KBM-7 (cell line): ENCODE measurements at regions not wholly inside any gene's neighbourhood (a gene's known extent, or its start where the extent isn't known, plus 50 kb on each side); places are given as distances from the start of the nearest gene placed in this dataset.

Source experiments
- DNase-seq: peaks from one replicate; pipeline ENCODE4 v3.0.0-alpha.2; 2015
- in situ Hi-C: fragments of 300-500 bp; cut with MboI; formaldehyde crosslinking; loops from 2 replicates; pipeline ENCODE4 v1.14.3; 2020; ENCODE audit warnings: low sequenced_read_pairs, low pct_unique_long_range_greater_than_20kb, mixed read lengths

- in situ Hi-C loops: no loop called here
- DNase-seq: no peak
Observed at GRCh38 chr1:4101459-4102161, 201.5 kb upstream of the C1orf174 start.

DNA sequence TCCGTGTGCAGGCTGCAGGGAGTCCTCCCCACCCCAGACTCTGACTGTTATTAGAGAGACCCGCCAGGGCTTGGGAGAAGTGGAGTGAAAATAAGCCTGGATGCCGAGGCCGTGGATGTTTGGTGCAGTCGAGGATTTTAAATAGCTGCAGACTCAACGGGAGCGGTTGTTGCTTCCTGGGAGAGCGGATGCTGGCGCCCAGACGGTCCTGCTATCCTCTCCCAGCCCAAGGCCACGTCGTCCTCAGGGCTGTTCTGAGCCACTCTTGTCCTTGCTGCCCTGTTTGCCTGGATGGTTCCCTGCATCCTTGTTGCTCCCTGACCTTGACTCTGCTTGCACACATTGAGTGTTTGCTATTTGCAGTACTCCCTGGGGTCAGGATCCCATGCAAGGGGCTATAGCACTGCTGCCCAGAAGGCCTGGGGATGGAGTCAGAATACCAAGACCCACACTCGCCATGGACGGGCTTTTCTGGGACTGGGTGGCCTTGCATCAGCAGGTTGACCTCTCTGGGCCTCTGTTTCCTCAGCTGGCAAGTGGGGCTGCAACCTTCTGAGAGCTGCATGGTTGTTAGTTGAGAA lies 205.3 kb upstream of the C1orf174 start:
- in situ Hi-C loops: no loop called here
- DNase-seq: no peak

- DNase-seq: no peak
Observed at GRCh38 chr1:4106731-4107130, 206.7 kb upstream of the C1orf174 start.

GRCh38 chr1:4107291-4107690 lies 207.2 kb upstream of the C1orf174 start:
- no peak for DNase-seq
- in situ Hi-C loops: no loop called here

More at GRCh38 chr1:4106731-4107130, 206.7 kb upstream of the C1orf174 start:
- in situ Hi-C loops: no loop called here

GRCh38 chr1:4108331-4108730 lies 208.3 kb upstream of the C1orf174 start:
- in situ Hi-C loops: no loop called here
- no peak for DNase-seq

DNA sequence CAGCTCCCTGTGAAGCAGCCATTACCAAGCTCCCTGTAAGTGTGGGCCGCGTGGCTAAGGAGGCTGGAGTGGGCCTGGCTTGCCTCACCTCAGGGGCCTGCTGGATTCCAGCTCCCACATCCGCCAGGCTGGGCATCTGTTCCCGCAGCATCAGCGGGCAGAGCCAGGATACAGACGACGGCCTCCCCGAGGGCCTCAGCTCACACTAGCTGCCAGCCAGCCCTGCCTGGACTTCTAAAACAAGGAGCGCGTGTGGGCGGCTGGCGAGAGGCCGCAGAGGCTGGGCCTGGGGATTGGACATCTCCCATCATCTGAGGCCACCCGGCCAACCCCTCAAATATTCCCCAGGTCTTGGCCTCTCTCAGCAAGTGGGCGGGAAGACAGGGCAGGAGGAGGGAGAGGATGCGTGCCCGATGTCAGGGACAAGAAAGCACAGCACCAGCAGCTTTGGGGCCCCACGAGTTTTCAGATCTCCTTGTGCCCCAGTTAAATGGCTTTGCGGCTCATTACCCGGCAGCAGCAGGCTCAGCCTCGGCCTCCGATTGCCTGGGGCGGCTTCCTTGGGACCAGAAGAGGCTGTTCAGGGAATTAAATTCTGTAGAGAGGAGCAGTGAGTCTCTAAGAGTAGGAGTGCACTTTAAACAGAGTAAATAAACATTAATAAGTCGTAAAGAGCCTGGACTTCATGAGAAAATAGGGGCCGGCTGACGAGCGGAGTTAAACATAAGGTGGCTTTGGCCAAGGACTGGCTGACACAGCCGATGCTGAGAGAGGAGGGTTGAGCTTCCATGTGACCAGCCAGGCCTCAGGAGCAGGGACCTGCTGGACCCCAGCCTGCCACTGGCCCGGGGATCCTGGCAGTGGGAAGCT lies 208.9 kb upstream of the C1orf174 start:
- in situ Hi-C loops: no loop called here

GRCh38 chr1:4109628-4109940 lies 209.5 kb upstream of the C1orf174 start:
- no peak for DNase-seq
- in situ Hi-C loops: no loop called here

More for the DNA sequence above, 208.9 kb upstream of the C1orf174 start:
- DNase-seq: no peak

DNA sequence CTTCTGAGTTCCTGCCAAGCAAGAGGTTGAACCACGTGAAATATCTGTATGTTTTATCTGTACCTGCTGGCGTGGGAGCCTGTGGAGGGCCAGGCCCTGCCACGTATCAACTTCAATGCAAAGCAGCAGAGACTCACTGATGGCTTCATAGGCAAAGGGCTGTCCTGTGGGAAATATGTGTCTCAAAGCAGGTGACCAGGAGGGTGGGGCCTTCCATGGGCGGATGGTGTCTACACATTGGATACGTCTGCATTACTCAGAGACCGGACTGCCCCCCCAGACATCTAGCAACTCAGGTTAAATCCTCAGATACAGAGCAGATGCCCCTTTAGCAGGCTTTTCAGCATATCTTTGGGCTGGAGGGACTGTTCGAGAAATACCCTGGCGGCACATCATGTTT lies 210.8 kb upstream of the C1orf174 start:
- in situ Hi-C loops: no loop called here
- DNase-seq: no peak

DNA sequence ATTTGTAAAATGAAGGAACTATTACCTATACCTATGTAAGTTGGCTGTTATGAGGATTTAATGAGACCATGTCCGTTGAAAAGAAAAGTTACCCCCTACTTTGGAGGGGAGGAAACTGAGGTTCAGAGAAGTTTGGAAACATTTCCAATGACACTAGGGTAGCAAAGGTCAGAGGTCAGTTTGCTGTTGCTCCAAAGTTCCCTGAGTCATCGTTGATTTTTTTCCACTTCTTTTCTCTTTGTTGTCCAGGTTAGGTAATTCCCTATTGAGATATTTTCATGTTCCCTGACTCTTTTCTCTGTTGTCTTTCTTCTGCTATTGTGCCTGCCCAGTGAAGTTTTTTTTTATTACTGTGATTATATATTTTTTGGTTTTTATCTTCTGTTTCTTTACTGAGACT lies 213.8 kb upstream of the C1orf174 start:
- no peak for DNase-seq
- in situ Hi-C loops: no loop called here

DNA sequence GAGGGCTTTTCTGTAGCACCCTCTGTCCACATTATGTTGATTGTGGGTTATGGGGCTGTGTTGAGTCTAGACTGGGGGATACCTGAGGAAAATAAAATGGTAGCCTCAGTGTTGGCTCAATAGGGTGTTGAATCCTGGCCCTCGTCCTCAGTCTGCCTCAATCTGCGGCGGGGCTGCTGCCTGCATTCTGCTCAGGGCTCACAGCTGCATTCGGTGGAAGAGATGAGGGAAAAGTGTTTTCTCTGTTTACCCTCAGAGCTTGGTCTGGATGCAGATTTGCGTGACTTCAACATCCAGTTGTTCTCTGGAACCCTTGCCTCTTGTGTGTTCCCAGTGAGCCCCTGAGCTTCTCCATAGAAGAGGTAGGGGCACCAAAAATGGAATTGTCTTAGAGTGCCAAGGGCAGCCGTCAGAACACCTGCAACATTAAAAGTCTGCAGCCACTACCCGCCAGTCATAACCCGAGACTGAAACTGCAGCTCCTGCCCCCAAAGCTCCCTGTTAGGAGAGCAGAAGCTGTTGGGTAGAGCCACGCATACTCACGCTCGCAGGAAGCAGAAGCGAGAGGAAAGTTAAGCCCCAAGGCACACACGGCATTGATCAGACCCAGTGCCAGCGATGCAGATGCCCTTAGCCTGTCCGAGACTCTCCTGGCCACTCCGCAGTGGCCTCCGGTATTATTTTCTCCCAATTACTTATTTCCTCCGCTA lies 215.3 kb upstream of the C1orf174 start:
- in situ Hi-C loops: no loop called here
- DNase-seq: no peak

DNA sequence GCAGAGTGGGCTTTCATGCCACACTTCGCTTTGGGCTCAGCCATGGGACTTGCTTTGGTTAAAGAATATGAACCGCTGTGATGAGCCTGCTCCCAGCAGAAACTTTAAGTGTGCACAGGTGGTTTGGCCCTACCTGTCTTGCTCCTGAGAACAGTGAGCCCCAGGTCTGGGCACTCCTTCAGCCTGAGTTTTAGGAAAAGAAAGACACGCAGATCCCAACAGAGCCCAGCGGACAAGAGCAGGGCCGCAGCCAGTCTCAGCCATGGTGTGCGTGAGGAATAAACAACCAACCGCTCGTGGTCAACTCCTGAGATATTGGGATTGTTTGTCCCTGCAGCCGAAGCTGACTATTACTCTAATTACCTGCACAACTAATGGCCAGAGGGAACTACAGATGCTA lies 217.1 kb upstream of the C1orf174 start:
- in situ Hi-C loops: no loop called here
- DNase-seq: no peak

DNA sequence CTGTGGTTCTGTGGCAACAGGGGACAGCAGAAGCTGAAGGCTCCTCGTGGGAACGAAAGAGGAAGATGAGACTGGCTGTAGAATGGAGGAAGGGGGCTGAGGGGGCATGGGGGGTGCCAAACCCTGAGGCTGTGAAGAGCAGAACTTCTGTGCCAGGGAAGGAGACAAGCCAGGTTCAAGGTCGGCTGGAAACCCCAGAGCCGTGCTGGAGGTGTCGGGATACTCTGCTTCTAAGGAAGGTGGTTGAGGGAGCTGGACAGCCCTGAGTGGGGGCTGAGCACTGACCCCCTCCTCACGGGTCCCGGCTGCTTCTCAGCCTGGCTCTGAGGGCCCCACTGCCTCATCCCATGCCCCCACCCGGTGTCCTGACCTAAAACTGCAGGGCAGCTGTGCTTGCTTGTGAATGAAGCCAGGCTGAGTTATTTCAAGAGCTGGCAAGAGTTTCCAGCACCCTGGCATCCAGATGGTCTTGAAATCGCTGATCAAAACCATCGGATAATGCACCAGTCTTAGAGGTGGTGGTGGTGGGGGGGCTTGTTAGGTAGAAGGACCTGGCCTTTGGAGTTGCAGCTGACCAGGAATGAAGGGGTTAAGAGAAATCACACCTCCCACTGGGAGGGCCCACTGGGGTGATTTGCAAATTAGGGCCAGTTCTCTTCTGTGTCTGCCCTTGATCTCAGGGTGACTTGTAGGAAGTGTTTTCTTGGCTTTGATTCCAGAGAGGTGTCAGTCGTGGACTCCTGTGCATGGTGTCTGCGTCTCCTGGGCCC lies 218.9 kb upstream of the C1orf174 start:
- in situ Hi-C loops: no loop called here
- DNase-seq: no peak

GRCh38 chr1:4119516-4120220 lies 219.6 kb upstream of the C1orf174 start:
- no peak for DNase-seq
- in situ Hi-C loops: no loop called here

- in situ Hi-C loops: no loop called here
Observed at GRCh38 chr1:4120557-4121292, 220.7 kb upstream of the C1orf174 start.

DNA sequence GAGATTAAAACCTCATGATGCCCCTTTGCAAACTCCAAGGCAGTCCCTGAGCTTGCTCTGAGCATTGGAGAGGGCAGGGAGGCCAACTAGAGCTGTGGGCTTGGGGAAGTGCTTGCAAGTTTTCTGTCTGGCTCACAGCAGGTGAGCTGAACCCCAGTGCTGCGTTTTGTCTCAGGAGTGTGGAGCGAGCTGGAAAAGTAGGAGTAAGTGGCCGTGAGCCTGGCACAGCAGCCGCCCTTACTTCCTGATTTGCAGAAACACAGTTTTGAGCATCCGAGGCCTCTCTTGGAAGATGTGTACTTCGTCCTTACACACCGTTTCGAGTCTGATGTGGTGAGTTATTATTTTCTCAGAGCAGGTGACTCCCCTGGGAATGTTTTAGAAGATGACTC lies 221.2 kb upstream of the C1orf174 start:
- in situ Hi-C loops: no loop called here

More at GRCh38 chr1:4120557-4121292, 220.7 kb upstream of the C1orf174 start:
- DNase-seq: no peak

DNA sequence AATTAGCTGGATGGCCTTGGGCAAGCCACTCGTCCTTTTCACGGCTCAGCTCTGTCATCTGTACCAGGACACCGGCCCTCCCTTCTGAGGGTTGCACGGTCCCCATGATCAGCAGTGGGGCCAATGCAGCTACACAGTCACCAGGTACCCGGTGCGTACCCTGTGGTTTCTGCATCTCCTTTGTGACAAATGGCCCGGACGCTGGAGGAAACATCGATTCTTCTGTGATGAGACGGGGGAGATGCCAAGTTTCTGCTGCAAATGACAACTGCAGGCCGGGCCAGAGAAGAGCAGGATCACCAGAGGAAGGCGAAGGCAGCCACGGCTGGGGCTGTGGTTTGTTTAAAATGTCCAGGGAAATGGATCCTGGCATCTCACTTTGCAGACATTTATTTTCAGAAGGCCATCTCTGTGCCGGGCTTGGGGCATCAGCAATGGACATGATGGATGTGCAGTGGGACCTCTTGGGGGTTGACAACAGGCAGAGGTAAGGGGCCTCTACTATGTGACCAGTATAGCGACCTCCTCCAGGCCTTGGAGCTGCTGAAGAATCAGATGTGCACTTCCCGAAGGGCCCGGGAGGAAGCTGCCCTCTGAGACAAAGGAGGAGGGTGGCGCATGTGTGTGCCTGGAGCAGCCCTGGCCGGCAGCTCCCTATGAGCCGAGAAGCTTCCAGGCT lies 221.9 kb upstream of the C1orf174 start:
- no peak for DNase-seq

More for the DNA sequence above, 221.2 kb upstream of the C1orf174 start:
- no peak for DNase-seq

GRCh38 chr1:4122513-4123160 lies 222.6 kb upstream of the C1orf174 start:
- no peak for DNase-seq

More for the DNA sequence above, 221.9 kb upstream of the C1orf174 start:
- in situ Hi-C loops: no loop called here

More at GRCh38 chr1:4122513-4123160, 222.6 kb upstream of the C1orf174 start:
- in situ Hi-C loops: no loop called here
